ENCODE measurements at regions not wholly inside any gene's neighbourhood (a gene's known extent, or its start where the extent isn't known, plus 50 kb on each side); places are given as distances from the start of the nearest gene placed in this dataset.
"Not testable (repeated sequence)": the region's sequence is repeated elsewhere in the genome, so short reads cannot be mapped to it uniquely, and the experiment has no call there.

GRCh38 chr5:82644229-82644628, 366.1 kb upstream of the RPS23 start:
- no peak for DNase-seq
- ATAC-seq = no peak

- DNase-seq (no peak), ATAC-seq (no peak)
These were observed 364.2 kb upstream of the RPS23 start for GRCh38 chr5:82642313-82642712.

DNA sequence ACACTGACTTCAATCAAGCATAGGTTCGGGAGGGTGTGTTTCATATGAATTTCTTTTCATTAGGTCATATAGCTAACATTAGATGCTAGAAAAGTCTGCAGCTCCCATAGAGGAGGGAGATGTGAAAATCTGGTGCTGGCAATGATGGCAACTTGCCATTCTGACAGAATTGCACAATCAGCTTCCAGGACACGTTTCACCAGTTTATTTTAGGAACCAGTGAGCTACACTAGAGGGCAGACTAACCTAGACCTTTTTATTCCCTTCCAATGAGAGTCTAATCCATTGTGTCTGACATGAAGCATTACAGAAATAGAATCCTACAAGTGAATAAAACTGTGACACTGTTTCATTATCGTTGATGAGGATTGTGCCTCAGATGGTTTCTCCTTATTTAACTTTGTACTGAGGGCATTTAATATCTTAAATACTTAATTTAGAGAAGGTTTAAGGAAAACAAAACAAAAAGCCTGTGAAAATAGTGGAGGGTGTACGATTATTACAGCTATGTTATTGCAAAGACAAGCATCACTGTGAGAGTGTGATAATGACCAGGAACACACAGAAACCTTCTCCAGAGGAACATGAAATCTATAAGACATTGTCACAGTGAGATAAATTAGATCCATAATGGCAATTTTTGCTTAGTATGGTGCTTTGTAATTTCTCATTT, 363.3 kb upstream of the RPS23 start:
- ATAC-seq (peak; percentile 46), DNase-seq (peak; percentile 4)

GRCh38 chr5:82640916-82641315, 362.8 kb upstream of the RPS23 start:
- ATAC-seq = no peak
- no peak for DNase-seq

GRCh38 chr5:82639393-82640144, 361.4 kb upstream of the RPS23 start:
- DNase-seq (no peak), ATAC-seq (no peak)

- ATAC-seq = no peak
- no peak for DNase-seq
These were observed 358.4 kb upstream of the RPS23 start for GRCh38 chr5:82636591-82636990.

GRCh38 chr5:82635561-82636288, 357.6 kb upstream of the RPS23 start:
- DNase-seq = no peak
- ATAC-seq = peak; percentile 6

- no peak for ATAC-seq
- DNase-seq = no peak
These were observed 350.3 kb upstream of the RPS23 start for GRCh38 chr5:82628364-82628910.

GRCh38 chr5:82626905-82627591, 348.9 kb upstream of the RPS23 start:
- ATAC-seq, DNase-seq: not testable (repeated sequence)

DNA sequence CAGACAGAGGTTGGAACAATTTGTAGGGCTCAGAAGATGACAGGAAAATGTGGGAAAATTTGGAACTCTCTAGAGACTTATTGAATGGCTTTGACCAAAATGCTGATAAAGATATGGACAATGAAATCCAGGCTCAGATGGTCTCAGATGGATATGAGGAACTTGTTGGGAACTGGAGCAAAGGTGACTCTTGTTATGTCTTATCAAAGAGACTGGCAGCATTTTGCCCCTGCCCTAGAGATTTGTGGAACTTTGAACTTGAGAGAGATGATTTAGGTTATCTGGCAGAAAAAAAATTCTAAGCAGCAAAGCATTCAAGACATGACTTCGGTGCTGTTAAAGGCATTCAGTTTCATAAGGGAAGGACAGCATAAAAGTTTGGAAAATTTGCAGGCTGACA, 347.9 kb upstream of the RPS23 start:
- ATAC-seq, DNase-seq: not testable (repeated sequence)

GRCh38 chr5:82624062-82624461, 345.9 kb upstream of the RPS23 start:
- ATAC-seq (no peak), DNase-seq (no peak)

GRCh38 chr5:82622711-82623514, 344.8 kb upstream of the RPS23 start:
- DNase-seq (no peak), ATAC-seq (no peak)

GRCh38 chr5:82622205-82622604, 344.1 kb upstream of the RPS23 start:
- DNase-seq (no peak), ATAC-seq (no peak)

- ATAC-seq (no peak), DNase-seq (no peak)
These were observed 342.9 kb upstream of the RPS23 start for GRCh38 chr5:82620957-82621600.

GRCh38 chr5:82619097-82619496, 340.9 kb upstream of the RPS23 start:
- ATAC-seq (no peak), DNase-seq (no peak)

GRCh38 chr5:82614706-82615105, 336.6 kb upstream of the RPS23 start:
- DNase-seq (no peak), ATAC-seq (no peak)

DNA sequence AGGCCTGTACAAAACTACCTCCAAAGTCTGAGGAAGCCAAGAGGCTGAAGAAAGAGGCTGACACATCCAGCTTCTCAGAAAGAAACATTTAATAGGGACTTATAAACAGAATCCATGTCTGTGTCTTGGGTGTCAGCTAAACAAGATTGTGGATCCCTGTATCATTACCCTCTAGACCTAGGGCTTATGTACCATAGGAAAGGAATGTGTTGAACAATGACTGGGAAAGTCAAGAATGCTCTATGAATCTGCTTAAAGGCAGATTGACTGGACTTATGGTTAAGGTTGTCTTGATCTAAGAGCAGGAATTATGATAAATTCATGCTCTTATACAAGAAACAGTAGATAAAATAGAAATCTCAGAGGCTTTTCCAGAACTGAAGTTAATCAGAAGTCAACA, 335.7 kb upstream of the RPS23 start:
- DNase-seq (no peak), ATAC-seq (no peak)

- DNase-seq = no peak
- ATAC-seq = no peak
These were observed 332.5 kb upstream of the RPS23 start for GRCh38 chr5:82610686-82611085.

- ATAC-seq = no peak
- DNase-seq = no peak
These were observed 327.4 kb upstream of the RPS23 start for GRCh38 chr5:82605441-82605973.
